GM19238 (cell line): ENCODE measurements at regions not wholly inside any gene's neighbourhood (a gene's known extent, or its start where the extent isn't known, plus 50 kb on each side); places are given as distances from the start of the nearest gene placed in this dataset.

Source experiments
- DNase-seq: peaks from one replicate; pipeline ENCODE4 v3.0.0; 2011; ENCODE audit warnings: low spot score; ENCODE audit not compliant: insufficient read length

GRCh38 chr2:129318581-129319421 is 660.7 kb upstream of the RAB6C start:
- no peak for DNase-seq

- DNase-seq, result no peak
Measured at GRCh38 chr2:129319422-129319717, 660.1 kb upstream of the RAB6C start.

DNA sequence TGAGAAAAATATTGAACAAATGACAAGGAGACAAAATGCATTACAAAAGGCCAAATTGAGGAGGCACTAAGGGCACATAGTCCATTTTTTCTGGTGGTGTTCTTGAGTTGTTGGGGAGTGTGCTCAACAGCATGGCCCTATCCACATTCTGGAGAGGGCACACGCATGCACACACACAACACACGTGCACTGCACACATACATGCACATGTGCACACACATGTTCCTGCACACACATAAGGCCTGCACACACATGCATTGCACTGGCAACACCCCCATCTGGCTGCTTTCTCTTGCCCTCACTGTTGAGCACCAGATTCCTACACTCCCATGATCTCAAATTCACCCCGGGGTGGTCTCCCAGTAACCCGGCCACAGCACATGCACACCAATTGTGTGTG is 659.2 kb upstream of the RAB6C start:
- no peak for DNase-seq

DNA sequence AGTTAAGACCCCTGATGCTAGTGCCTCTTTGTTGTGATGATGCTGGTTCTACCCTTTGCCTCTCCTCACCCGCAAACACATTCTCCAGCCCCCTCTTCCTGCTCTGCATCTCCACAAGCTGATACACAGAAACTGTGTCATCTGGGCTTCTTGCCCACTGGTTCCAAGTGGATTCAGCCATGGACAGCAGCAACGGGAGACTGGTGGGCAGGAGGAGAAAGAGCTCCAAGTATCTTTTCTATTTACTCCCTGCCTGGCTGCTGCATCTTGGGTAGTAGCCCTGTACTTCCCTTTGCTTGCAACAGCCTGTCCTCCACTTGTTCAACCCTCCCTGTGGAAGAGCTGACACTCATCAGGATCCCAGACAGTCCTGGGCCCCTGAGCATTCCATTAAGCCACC is 655.1 kb upstream of the RAB6C start:
- DNase-seq, result no peak

DNA sequence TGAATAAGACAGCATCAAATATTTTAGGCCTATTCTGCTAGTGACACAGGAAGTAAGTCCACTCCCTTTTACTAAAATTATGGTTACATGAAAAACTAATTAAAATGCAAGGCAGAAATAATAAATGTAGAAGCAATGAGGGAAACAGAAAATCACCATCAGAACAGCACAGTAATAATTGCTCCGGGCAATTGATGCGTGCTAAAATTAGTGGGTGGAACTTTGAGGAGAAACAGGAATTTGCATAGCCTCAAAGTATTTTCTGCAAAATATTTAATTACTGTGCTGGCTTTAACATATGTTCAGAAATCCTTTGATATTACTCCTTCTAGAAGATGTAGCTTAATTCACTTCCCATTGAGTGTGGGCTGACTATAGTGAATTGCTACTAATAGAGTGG is 654.3 kb upstream of the RAB6C start:
- no peak for DNase-seq

- DNase-seq, result no peak
Measured at GRCh38 chr2:129329574-129329973, 649.9 kb upstream of the RAB6C start.

GRCh38 chr2:129330504-129330903 is 649.0 kb upstream of the RAB6C start:
- no peak for DNase-seq

GRCh38 chr2:129331638-129332037 is 647.8 kb upstream of the RAB6C start:
- no peak for DNase-seq

GRCh38 chr2:129334128-129334527 is 645.3 kb upstream of the RAB6C start:
- no peak for DNase-seq

GRCh38 chr2:129334696-129335410 is 644.6 kb upstream of the RAB6C start:
- DNase-seq, result no peak

DNA sequence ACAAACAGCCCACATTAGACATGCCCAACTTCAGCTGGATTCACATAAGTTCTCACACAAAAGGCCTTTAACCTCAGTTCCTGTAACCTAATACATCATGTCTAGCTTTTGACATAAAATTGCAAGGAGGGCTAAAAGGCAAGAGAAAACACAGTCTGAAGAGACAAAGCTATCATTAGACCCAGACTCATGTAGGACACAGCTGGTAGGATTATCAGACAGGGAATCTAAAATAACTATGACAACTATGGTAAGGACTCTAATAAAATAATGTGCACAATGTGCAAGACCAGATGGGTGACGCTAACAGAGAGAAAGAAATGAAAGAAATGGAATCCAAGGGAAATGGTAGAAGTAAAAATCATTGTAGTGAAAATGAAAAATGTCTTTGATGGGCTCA is 643.2 kb upstream of the RAB6C start:
- no peak for DNase-seq

- no peak for DNase-seq
Measured at GRCh38 chr2:129337076-129337475, 642.4 kb upstream of the RAB6C start.

DNA sequence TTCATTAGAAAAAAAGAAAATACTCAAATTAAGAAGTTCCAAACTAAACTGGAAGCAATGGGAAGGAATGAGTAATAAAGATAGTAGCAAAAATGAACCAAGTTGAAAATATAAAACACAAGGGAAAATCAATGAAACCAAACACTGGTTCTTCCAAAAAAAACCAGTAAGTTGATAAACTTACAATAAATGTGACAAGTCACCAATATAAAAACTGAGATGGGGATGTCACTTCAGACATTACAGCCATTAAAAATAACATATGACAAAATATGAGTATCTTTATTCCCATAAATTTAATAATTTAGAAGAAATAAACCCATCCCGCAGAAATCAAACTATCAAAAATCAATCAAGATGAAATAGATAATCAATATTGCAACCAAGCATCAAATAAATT is 633.9 kb upstream of the RAB6C start:
- no peak for DNase-seq

DNA sequence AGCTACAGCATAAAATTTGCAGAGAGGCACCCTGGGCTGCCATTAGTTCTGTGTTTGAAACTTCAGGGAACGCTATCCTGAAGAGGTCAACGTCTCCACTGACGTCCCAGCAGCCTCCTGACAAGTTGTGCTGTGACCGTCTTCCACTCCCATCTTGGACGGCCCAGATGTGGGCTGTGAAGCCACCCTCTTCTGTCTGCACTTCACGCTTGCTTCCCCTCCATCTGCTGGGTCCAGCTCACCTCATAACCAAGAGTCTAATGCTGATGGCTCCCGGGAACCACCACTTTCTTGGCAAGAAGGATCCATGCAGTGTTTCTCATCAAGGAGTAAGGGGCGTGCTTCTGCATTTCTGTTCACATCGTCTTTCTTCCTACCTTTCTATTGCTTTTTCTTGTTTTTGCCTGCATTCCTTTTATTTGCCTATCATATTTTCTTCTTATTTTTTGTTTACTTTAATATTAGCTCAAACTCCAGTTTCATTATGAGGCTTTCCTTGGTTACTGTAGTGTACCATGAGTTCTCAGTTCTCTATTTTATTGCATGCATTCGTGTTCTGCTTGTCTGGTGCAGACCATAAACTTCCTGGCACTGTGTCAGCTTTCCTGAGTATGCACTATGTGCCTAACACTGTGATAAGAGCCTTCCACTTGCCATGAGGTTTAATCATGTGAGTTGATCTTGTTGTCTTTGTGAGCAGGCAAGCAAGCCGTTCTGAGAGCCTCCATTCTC is 631.8 kb upstream of the RAB6C start:
- DNase-seq, result peak; percentile 44

- no peak for DNase-seq
Measured at GRCh38 chr2:129354631-129355030, 624.8 kb upstream of the RAB6C start.

GRCh38 chr2:129361688-129362087 is 617.8 kb upstream of the RAB6C start:
- DNase-seq, result no peak

- DNase-seq, result no peak
Measured at GRCh38 chr2:129366263-129366662, 613.2 kb upstream of the RAB6C start.

GRCh38 chr2:129367107-129367506 is 612.4 kb upstream of the RAB6C start:
- no peak for DNase-seq

DNA sequence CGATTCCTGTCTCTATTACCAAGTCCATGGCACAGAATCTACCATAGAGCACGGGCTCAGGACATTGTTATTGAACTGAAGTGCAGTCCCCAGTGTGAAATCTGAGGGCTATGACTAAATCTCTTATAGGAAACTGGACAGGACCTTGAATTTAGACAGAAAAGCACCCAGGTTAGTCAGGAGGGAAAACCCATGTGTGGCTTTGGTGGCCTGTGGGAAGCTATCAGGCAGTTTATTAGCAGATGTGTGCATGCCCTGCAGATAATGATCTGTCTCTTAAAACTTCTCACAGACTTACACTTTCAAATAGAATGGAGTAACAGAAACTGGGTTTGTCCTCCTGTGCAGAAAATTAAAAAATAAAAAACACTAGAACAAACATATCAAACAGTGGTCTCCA is 610.0 kb upstream of the RAB6C start:
- no peak for DNase-seq

DNA sequence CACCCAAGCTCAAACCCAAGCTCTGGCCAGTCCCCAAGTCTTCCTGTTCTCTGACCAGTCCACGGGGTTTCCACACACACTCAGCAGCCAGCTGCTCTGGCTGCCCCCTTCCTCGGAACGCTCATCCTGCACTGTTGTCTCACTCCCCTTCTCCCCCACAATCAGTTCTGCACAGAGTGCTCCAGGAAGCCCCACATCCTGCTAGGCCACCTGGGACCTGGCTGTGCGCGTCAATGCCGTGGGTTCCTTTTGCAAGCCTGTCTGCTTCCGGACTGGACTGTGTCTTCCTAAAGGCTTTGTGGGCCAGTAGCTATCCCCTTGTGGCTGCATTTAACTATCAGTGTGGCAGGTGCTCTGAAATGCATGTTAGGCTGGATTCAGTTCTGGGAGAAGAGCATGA is 605.0 kb upstream of the RAB6C start:
- DNase-seq, result no peak

GRCh38 chr2:129375632-129376425 is 603.6 kb upstream of the RAB6C start:
- DNase-seq, result no peak
